Activated T-helper 1 cell treated with Interleukin-2 at 50 U/mL for 16 hours (primary cell): ENCODE measurements at regions not wholly inside any gene's neighbourhood (a gene's known extent, or its start where the extent isn't known, plus 50 kb on each side); places are given as distances from the start of the nearest gene placed in this dataset.

ENCODE experiments used
- DNase-seq: peaks from one replicate; pipeline ENCODE4 v3.0.0-alpha.2; 2020; ENCODE audit warnings: low read depth

DNA sequence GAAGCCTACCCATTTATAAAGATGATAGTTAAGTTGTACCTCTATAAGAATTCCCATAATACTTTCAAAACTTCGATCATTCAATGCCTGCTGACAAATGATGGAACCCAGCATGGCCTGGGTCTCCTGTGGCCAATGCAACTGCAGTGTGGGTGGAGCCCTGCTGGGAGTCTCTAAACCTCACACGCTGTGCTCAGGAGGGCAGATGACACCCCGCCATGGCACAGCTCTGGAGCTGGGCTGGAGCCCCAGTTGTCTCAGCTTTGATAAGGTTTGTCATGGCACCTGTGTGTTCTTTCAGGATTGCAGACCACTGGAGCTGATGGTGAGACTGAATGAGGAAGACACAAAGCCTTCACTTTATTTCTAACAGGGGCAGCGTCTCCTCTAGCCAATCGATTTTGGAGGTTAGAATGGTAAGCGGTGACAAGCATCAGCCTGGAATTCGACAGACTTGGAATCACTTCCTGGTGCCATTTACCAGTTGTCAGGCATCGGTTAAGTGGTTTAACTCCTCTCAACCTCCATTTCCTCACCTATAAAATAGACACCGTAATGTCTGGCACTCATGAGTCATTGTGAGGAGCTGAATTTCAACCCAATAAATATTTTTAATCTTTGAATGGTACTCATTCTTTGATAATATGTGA is 383.6 kb upstream of the SALL3 start:
- no peak for DNase-seq

GRCh38 chr18:78596794-78597345 is 382.7 kb upstream of the SALL3 start:
- no peak for DNase-seq

DNA sequence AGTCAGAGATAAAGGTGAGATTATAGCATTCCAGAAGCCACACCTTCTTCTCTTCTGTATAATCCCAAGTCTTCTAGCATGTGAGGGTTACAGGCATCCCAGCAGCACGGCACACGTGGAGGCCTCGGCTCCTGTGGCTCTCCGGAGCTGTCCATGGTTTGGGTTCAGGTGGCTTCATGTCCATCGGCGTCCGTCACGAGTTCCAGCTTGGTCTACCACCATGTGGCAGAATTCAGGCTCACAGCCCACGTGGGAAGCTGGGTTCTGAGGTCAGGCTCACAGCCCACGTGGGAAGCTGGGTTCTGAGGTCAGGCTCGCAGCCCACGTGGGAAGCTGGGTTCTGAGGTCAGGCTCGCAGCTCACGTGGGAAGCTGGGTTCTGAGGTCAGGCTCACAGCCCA is 378.3 kb upstream of the SALL3 start:
- no peak for DNase-seq

DNA sequence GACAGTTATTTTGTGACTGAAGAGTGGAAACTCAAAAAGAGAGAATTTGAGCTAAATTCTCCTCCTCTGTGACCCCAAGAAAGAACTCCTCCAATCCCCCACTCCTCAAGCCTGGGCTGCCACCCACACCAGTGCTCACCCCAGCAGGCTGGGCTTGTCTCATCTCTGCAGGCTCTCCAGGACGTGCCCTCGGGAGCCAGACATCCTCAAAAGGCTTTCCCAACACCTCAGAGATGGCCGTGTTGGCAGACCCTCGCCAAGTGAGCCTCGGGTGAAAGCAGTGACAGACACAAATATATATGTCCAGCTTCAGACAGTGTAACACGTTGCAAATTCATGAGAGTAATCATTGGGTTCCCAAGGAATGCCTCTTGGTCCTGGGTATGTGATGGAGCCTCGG is 377.7 kb upstream of the SALL3 start:
- DNase-seq, result no peak

- DNase-seq, result no peak
These were observed 377.2 kb upstream of the SALL3 start for GRCh38 chr18:78602430-78602829.

DNA sequence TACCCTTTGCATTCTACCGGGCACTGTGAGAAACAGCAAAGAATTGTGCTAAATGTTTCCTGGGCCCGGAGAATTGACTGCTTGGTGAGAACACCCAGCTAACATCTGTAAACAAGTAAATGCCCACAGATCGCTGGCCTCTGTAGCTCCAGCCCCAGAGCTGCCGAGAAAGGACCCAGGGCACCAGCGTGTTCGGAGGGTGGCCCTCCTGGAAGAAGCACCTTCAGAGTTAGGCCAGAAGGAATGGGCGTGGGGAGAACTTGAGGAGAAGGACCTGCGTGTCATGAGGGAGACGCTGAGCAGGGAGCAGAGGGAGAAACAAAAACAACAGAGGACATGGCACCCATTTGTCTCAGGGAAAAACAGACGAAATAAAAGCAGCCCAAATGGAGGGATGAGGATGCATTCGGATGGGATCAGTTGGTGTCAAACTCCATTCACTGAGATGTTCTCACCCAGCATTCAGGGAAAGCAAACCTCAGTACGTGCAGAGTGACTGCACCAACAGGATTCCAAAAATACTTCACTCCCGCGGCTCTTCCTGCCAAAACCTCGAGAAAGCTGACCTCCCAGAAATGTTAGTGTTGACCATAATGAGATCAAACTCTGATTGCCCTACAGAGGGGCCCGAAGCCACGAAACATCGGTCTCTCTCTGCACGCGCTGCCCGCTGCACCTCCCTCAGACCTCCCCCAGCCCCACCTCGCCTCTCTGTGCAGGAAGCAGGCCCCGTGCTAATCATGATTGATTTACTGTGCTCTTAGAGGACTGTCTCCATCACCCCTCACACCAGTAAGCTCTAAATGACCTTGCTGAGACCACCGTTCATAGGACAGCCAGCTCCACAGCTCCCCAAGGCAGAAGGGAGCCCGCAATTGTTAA is 376.3 kb upstream of the SALL3 start:
- no peak for DNase-seq

DNA sequence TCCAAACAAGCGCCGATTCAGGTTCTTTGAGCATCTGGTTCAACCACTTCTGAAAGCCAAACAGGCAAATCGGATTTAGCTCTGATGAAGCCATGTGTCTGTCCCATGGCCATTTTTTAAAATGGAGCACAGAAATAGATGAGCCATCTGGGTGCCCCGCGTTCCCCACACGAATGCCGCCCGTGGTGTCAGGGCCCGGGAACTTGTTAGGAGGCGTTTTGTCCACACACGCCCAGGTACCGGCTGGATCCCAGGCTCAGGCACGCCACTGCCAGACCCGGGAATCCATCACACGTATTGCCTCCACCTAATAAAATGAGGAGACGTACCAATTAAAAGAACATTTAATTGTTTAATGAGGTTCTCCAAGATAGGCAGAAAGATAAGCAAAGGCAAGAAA is 374.4 kb upstream of the SALL3 start:
- no peak for DNase-seq

DNA sequence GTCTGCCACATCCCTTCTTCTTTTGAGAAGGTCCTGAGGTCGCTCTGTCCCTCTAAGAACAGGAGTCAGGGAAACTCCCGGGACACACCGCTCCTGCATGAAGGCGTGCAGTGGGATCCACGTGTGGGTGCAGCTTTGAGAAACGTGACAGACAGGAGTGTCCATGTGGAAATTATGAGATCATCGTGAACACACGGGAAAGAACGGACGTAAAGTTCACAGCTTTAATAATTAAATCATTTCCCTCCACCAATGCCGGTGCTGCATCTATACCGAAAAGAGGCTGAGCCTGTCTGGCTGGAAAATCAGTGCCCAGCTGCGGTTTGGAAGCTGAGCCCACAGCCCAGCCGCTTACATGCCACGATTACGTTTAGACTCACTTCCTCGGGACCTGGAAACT is 372.4 kb upstream of the SALL3 start:
- no peak for DNase-seq

DNA sequence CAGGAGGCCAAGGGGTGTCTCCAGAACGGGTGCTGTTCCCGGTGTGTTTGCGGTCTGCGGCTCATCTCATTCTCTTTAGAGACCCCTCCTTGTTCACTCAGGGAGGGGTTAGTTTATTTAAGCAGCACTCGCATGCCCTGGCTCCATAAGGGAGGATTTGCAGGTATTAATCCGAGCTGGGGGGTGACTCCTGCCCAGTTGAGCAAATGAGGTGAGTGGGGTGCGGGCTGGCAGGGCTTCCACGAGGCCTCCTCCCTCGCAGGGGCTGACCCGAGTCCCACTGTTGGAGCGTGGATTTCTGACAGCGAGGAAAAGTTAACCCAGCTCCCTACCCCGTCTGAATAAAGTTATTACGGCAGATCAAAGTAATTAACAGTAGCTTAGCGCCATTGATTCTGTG is 371.8 kb upstream of the SALL3 start:
- DNase-seq, result no peak

DNA sequence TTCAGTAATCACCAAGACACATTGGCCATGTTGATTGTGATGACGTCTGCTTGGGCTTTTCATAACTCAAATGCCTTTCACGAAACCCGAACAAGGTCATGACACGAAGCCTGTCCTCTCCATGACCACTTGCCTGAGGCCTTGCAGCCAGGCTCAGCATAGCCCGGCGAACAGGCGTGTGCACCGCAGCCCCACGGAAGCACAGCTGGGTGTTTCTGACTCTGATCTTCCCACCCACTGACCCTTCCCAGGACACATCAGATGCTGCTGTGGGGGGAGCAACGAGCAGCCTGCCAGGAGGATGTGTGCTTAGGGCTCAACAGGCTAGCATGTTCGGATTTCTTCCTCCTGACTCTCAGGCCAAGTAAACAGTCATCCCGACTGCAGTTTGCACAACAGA is 369.4 kb upstream of the SALL3 start:
- DNase-seq, result no peak

- DNase-seq, result no peak
These were observed 368.3 kb upstream of the SALL3 start for GRCh38 chr18:78611201-78611800.

- DNase-seq, result no peak
These were observed 367.7 kb upstream of the SALL3 start for GRCh38 chr18:78611869-78612268.

DNA sequence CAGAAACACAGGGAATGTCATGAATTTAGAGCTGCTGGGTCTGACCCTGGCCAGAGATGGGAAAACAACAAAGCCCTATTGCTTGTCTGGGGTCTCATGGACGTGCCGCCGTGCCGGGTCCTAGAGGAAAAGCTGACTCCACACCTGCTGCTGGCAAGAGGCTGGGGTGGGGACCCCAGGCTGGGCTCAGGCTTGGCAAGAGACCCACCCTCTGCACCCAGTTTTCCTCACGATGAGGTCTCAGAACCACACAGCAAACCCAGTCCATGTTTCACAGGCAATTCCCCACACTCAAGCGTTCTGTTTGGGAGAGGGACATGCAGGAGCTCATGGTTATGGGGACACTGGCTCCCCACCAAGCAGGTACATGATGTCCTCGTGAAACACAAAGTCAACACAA is 367.3 kb upstream of the SALL3 start:
- DNase-seq, result no peak

GRCh38 chr18:78612801-78613200 is 366.8 kb upstream of the SALL3 start:
- DNase-seq, result no peak

- DNase-seq, result no peak
These were observed 360.9 kb upstream of the SALL3 start for GRCh38 chr18:78618726-78619125.

GRCh38 chr18:78619854-78620253 is 359.8 kb upstream of the SALL3 start:
- DNase-seq, result no peak

- DNase-seq, result no peak
These were observed 359.3 kb upstream of the SALL3 start for GRCh38 chr18:78620326-78620725.

- DNase-seq, result no peak
These were observed 358.4 kb upstream of the SALL3 start for GRCh38 chr18:78621141-78621755.

DNA sequence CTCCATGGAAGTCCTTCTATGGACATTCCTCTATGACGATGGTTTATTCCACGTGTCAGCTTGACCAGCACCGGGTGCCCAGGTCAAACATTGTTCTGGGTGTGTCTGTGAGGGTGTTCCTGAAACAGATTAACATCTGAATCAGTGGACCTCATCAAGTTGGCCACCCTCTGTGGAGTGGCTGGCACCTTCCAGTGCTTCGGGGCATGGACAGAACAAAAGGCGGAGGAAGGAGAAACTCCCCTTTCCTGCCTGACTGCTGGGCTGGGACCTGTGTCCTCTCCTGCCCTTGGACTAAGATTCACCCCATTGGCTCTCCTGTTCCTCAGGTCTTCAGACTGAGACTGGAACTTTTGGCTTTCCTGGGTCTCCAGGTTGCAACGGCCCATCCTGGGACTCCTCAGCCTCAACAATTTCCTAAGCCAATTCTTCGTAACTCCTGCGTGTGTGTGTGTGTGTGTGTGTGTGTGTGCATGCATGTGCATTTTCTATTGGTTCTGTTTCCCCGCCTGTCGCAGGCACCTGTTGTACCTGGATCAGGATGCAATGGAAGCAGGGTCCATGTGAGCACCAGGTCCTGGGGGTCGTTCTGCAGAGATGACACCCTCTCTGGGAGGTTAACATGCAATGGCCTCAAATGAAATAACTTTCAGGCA is 357.2 kb upstream of the SALL3 start:
- DNase-seq, result no peak

DNA sequence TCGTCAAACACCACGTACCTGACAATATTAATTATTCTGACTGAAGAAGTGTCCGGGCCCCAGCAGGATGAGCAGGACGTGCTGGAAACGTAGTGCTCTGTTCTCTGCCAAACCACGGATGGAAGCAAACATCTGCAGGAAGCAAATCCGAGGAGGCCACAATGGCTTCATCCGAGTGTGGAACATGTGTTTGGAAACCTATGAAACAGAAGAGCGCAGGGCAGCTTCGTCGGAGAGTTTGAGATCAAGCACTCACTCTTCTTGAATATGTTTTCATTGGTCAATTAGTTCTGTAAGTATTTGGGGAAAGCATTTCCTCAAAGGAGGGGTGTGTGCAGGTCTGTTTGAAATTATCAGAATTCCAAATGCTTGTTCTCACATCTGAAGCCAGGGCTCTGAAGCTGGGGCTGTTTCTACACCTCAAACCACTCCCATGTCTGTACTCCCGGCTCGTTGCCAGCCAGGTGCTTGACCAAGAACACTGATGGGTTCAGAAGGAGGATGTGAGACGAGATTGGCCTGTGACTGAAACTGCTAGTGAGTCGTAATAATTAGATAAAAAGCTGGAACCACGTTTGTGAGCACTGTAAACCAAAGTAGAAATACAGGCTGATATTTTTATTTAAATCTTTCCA is 356.6 kb upstream of the SALL3 start:
- no peak for DNase-seq

GRCh38 chr18:78624646-78625279 is 354.9 kb upstream of the SALL3 start:
- no peak for DNase-seq
